Small intestine (tissue), 7 donors: ENCODE measurements at regions not wholly inside any gene's neighbourhood (a gene's known extent, or its start where the extent isn't known, plus 50 kb on each side); places are given as distances from the start of the nearest gene placed in this dataset.

ENCODE experiments used
- DNase-seq, 2 donors: peaks; one replicate each; pipeline versions ENCODE4 v3.0.0 to v3.0.0-alpha.2; 2013
- FAIRE-seq: peaks from 2 replicates; lab custom pipeline; 2012; peaks lifted over from hg19 to GRCh38; lab: Jason Lieb, UNC
- H3K27ac ChIP-seq, 3 donors: one replicate each; pipeline ENCODE4 v1.5.1; 2013; ENCODE audit warnings: low read length in 2 of 3, mild to moderate bottlenecking in 2 of 3, control low read depth in 1 of 3, inconsistent platforms in 1 of 3, low read depth in 1 of 3, moderate library complexity in 1 of 3
- H3K27me3 ChIP-seq, 3 donors: one replicate each; pipeline ENCODE4 v1.6.1; 2013; ENCODE audit warnings: low read length in 3 of 3, inconsistent platforms in 1 of 3; ENCODE audit not compliant: control insufficient read depth in 3 of 3, insufficient read depth in 3 of 3
- H3K36me3 ChIP-seq, 3 donors: one replicate each; pipeline ENCODE4 v1.6.1; 2013; ENCODE audit warnings: low read length in 3 of 3, inconsistent platforms in 1 of 3, low read depth in 1 of 3, mild to moderate bottlenecking in 1 of 3, moderate library complexity in 1 of 3; ENCODE audit not compliant: control insufficient read depth in 3 of 3, insufficient read depth in 2 of 3
- H3K4me1 ChIP-seq, 3 donors: one replicate each; pipeline ENCODE4 v1.6.1; 2013; ENCODE audit warnings: low read length in 2 of 3, inconsistent platforms in 1 of 3, low read depth in 1 of 3, mild to moderate bottlenecking in 1 of 3, moderate library complexity in 1 of 3; ENCODE audit not compliant: control insufficient read depth in 3 of 3, insufficient read depth in 2 of 3
- H3K4me3 ChIP-seq, 3 donors: one replicate each; pipeline ENCODE4 v1.5.1; 2013; ENCODE audit warnings: low read length in 3 of 3, control low read depth in 1 of 3, inconsistent platforms in 1 of 3, low read depth in 1 of 3, mild to moderate bottlenecking in 1 of 3, moderate library complexity in 1 of 3
- H3K9me3 ChIP-seq, 2 donors: one replicate each; pipeline ENCODE4 v1.6.1; 2013; ENCODE audit warnings: low read depth in 1 of 2, low read length in 1 of 2; ENCODE audit not compliant: control insufficient read depth in 2 of 2, insufficient read depth in 1 of 2
- WGBS, 3 donors: extraction: QIAGEN DNeasy Blood & Tissue Kit; methylation state at CpG; one replicate each; pipeline ENCODE4 v1.1.7; 2013; 5-methylcytosine and 5-hydroxymethylcytosine counted together
- donor health status: healthy with polysubstance abuse.
- donor health status: control.
- donor health status: control.
- donor health status: Bipolar disorder and iron deficiency.
- donor health status: healthy.

DNA sequence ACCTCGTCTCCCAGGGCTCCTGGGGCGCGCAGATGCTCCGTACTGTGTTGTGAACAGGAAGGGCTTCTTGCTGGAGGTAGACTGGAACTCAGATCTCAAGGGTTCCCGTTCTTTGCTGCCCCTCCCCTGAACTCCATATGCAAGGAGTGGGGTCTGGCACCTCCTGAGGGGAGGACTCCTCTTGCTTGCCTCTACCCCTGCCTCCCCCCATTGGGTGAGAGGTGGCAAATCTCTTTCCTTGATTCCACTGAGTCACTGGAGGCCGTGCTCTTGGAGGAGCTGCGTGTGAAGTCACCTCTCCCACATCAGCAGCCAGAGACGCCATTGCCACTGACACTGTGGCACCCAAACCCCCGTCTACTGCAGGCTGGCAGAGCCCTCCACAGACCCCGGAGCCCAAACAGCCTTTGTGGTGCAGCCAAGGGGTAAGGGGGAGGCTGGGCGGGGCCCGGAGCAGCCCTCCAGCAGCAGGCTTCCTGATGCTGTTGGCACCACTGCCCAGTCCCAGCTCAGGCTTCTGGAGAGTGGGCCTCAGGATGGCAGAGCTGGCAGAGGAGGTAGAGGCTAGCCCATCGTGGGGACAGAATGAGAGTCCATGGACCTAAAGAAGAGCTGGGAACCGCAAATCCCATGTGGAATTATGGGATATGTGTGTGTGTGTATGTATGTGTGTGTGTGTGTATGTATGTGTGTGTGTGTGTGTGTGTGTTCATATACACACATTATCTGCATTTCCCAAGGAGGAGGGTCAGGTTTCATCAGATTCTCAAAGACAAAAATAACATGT is 104.9 kb upstream of the RUNX3 start:
- peak overlapping the region in 2 of 3 donors; percentile 64 to 69 for H3K27ac ChIP-seq
- no peaks in the 10 kb centered on the region for H3K36me3 ChIP-seq
- H3K27me3 ChIP-seq: no peaks in the 10 kb centered on the region
- 84 to 86% (median 84%) methylated on average over 14 of the region's 14 CpGs for WGBS, 3 donors
- FAIRE-seq (no peak), DNase-seq (no peak)
- no peak overlapping the region for H3K4me3 ChIP-seq
- peaks cover 0 to 4% (median 0%) of the 10 kb centered on the region in 3 donors for H3K4me1 ChIP-seq
- no peaks in the 10 kb centered on the region for H3K9me3 ChIP-seq

DNA sequence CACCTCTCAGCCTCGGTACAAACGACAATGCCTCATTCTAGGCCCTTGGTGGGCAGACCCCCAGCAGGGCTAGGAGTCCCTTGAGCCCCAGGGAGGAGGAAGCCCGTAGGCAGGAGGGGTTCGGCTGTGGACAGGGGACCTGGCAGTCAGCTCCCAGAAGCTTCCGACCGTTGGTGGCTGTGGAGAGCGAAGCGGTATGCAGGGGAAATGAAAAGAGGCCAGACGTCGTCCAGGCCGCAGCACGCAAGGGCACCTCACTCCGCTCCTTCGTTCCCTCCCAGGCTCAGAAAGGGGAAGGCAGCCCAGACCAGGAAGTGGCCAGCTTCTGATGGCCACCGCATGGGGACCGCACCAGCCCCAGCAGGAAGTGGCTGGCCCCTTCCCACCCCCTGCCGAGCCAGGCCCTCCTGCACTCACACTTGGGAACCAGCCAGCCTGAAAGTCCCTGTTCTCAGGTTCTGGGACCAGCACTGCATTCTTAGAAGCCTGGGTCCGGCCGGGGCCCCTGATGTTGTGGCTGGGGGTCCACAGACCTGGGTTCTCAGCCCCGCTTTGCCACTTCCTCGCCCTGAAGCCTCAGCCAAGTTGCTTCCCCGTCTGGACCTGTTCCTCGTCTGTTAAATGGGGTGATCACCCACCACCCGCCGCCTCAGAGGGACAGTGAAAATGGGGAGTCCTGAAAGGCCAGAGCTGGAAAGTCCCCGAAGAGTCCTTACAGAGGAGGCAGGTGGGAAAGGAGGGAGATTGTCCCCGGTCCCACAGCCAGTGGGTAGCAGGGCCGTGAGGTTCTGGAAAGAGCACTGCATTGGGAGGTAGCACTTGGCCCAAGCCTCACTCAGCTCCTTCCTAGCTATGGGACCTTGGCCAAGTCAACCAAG is 104.0 kb upstream of the RUNX3 start:
- Histone ChIP-seq H3K4me3 (no peak overlapping the region), H3K27ac (peak overlapping the region in 2 of 3 donors; percentile 64 to 69), H3K27me3 (no peaks in the 10 kb centered on the region), H3K9me3 (no peaks in the 10 kb centered on the region), H3K4me1 (peaks cover 0 to 4% (median 0%) of the 10 kb centered on the region in 3 donors), H3K36me3 (no peaks in the 10 kb centered on the region)
- FAIRE-seq: no peak
- WGBS, 3 donors: 67 to 81% (median 68%) methylated on average over 27 to 28 of the region's 28 CpGs
- DNase-seq: peak; percentile 11 to 15

DNA sequence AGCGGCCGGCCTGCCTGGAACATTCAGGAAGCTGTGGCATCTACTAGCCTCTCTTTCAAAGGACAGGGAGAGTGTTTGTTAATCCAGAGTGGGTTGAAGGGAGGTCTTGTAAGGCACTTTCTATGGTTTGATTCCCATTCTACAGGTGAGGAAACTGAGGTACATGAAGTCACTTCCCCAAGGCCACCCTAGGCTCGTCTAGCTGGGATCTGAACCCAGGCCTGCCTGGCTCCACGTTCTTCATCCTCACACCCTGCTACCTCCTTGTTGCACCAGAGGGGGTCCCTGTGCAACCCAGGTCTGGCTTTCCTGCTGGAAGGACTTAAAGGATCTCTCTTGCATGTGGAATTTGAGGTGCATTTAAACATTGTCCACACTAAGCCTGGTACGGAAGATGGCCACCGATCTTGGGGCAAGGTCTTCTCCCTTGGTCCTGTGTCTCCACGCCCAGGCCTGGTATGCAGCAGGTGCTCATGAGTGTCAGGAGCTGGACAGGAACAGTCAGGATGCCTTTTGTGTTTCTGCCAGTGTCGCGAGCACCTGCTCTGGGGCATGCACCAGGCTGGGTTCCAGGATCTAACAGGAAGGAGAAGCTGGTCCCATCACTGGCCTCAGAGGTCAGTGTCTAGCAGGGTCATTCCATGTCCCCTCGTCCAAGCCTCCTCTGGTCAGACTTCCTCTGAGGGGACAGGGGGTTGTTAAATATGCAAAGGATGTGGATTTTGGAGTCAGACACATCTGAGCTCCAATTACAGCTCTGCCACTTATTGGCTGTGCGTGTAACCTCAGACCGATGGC is 103.2 kb upstream of the RUNX3 start:
- Histone ChIP-seq H3K4me3 (no peak overlapping the region), H3K36me3 (no peaks in the 10 kb centered on the region), H3K27me3 (no peaks in the 10 kb centered on the region), H3K9me3 (no peaks in the 10 kb centered on the region), H3K4me1 (peaks cover 0 to 4% (median 0%) of the 10 kb centered on the region in 3 donors), H3K27ac (peak overlapping the region in 2 of 3 donors; percentile 25 to 69)
- no peak for DNase-seq
- no peak for FAIRE-seq
- 51 to 75% (median 53%) methylated on average over 12 of the region's 12 CpGs for WGBS, 3 donors

DNA sequence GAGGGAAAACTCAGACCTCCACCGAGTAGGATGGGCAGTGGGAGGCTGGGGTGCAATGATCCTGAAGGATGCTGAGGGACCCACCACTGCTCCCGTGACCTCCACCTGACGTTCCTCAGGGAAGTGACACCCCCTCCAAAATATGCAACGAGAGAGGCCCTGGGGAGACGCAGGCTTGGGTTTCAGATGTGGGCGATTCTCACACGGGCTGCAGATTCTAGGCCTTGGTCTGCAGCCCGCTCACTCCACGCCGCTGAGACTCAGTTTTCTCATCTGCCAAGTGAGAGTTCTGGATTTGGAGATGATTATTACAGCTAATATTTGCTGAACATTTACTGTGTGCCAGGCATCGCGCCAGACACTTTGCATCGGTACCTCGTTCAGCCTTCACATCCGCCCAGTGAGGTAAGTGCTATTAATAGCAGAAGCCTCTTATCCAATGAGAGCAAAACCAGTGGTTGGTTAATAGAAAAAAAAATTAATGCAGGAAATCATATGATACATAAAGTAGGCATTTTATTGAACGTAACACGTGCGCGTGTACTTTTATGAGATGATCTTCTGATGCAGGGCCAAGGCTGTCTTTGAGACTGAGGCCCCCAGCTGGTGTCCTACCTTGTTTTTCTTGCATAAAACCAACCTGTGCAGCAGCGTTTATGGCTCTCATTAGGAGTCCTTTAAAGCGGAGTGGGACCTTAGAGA is 102.0 kb upstream of the RUNX3 start:
- peak overlapping the region in 2 of 3 donors; percentile 20 to 75 for H3K27ac ChIP-seq

DNA sequence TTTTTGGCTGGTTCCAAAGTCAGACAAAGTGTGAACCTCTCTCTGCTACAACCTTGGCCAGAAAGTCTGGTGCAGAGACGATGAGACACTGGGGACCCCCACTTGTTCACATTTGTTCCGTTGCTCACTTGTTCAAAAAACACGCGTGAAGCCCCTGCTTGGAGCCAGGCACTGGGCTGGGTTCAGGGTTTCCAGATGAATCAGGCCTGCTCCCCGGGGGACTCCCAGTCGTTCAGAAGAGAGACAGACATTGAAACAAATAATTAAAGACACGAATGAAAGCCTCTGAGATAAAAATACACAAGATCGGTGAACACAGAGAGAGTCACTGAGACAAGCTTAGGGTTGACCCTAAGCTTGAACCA is 101.5 kb upstream of the RUNX3 start:
- FAIRE-seq (no peak), DNase-seq (no peak)
- 49 to 62% (median 51%) methylated on average over 8 of the region's 8 CpGs for WGBS, 3 donors
- peak overlapping the region in 2 of 3 donors; percentile 58 to 75 for H3K27ac ChIP-seq
- no peaks in the 10 kb centered on the region for H3K9me3 ChIP-seq
- no peaks in the 10 kb centered on the region for H3K27me3 ChIP-seq
- H3K36me3 ChIP-seq: no peaks in the 10 kb centered on the region
- no peak overlapping the region for H3K4me3 ChIP-seq
- H3K4me1 ChIP-seq: peaks cover 0 to 4% (median 0%) of the 10 kb centered on the region in 3 donors

More for the DNA sequence above, 102.0 kb upstream of the RUNX3 start:
- DNase-seq (peak in 1 of 2 donors; percentile 75), FAIRE-seq (peak; percentile 15)
- Histone ChIP-seq H3K27me3 (no peaks in the 10 kb centered on the region), H3K4me1 (peaks cover 0 to 4% (median 0%) of the 10 kb centered on the region in 3 donors), H3K9me3 (no peaks in the 10 kb centered on the region), H3K36me3 (no peaks in the 10 kb centered on the region), H3K4me3 (no peak overlapping the region)
- WGBS, 3 donors: 15 to 42% (median 21%) methylated on average over 21 of the region's 21 CpGs

DNA sequence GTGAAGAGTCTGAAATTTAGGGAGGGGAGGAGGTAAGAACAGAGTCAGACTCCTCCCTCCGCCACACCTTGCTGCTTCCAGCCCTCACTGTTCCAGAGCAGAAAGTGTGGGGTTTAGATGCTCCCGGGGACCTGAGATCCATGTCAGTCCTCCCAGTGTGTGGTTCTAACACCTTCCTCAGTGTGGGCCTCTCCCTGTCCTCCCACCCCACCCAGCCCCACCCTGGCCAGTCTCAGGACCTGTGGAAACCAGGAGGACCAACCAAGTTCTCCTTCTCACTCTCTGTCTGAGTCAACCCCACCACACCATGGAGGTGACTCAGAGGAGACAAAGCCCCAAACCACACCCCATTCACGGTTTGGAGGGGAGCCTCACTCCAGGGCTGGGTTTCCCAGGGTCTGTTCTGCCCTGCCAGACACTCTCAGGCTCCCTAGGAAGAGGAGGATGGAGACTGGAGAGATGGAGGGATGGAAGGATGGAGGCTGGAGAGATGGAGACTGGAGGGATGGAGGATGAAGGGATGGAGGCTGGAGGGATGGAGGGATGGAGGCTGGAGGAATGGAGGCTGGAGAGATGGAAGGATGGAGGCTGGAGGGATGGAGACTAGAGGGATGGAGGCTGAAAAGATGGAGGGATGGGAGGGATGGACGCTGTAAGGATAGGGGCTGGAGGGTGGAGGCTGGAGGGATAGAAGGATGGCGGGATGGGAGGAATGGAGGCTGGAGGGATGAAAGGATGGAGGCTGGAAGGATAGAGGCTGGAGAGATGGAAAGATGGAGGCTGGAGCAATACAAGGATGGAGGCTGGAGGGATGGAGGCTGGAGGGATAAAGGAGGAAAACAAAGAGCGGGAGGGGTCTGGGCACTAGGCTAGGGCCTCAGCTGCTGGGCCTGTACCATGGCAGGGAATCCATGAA is 100.9 kb upstream of the RUNX3 start:
- H3K36me3 ChIP-seq: no peaks in the 10 kb centered on the region
- H3K4me3 ChIP-seq: no peak overlapping the region
- whole genome bisulfite sequencing, 3 donors: 49 to 63% (median 61%) methylated on average over 6 of the region's 6 CpGs
- DNase-seq (peak in 1 of 2 donors; percentile 48), FAIRE-seq (no peak)
- peak overlapping the region in 2 of 3 donors; percentile 58 to 75 for H3K27ac ChIP-seq
- H3K9me3 ChIP-seq: no peaks in the 10 kb centered on the region
- peaks cover 0 to 4% (median 0%) of the 10 kb centered on the region in 3 donors for H3K4me1 ChIP-seq
- no peaks in the 10 kb centered on the region for H3K27me3 ChIP-seq

DNA sequence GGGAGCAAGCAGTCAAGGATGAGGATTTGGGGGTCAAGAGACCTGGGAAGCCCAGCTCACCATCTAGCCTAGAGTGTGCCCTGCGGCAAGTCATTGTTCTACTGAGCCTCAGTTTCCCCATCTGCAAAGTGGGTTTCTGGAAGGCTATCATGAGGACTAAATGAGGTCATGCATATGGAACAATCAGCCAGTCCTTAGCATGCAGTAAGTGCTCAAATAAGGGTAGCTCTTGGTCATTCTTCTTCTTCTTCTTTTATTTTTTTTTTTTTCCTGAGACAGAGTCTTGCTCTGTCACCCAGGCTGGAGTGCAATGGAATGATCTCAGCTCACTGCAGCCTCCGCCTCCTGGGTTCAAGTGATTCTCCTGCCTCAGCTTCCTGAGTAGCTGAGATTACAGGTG is 99.9 kb upstream of the RUNX3 start:
- Histone ChIP-seq H3K4me3 (no peak overlapping the region), H3K9me3 (no peaks in the 10 kb centered on the region), H3K36me3 (no peaks in the 10 kb centered on the region), H3K27me3 (no peaks in the 10 kb centered on the region), H3K27ac (no peak overlapping the region), H3K4me1 (peaks cover 0 to 4% (median 0%) of the 10 kb centered on the region in 3 donors)
- DNase-seq (no peak), FAIRE-seq (no peak)
- WGBS, 3 donors: 89 to 97% (median 93%) methylated on average over 2 of the region's 2 CpGs
